Spleen (tissue), 11 donors: ENCODE measurements at regions not wholly inside any gene's neighbourhood (a gene's known extent, or its start where the extent isn't known, plus 50 kb on each side); places are given as distances from the start of the nearest gene placed in this dataset.

ENCODE experiments used
- DNase-seq: peaks from one replicate; pipeline ENCODE4 v3.0.0-alpha.2; 2020
- H3K27ac ChIP-seq, 8 donors: fragments of 200-600 bp; sonication (generic) in 7 of 8; 1 replicate in 4 of 8; 2 replicates in 4 of 8; pipeline versions ENCODE4 v1.5.0 to v1.8.0; 2016 to 2021; ENCODE audit warnings: inconsistent platforms in 4 of 8, mild to moderate bottlenecking in 4 of 8, moderate library complexity in 1 of 8
- H3K27me3 ChIP-seq, 7 donors: fragments of 200-600 bp; sonication (generic) in 6 of 7; replicated peaks in 1 of 7; 1 replicate in 4 of 7; 2 replicates in 3 of 7; pipeline versions ENCODE4 v1.5.0 to v1.8.0; 2016 to 2021; ENCODE audit warnings: inconsistent platforms in 3 of 7, mild to moderate bottlenecking in 1 of 7
- H3K36me3 ChIP-seq, 6 donors: fragments of 200-600 bp; sonication (generic) in 5 of 6; 1 replicate in 4 of 6; 2 replicates in 2 of 6; pipeline versions ENCODE4 v1.5.0 to v1.8.0; 2016 to 2021; ENCODE audit warnings: inconsistent platforms in 2 of 6
- H3K4me1 ChIP-seq, 6 donors: fragments of 200-600 bp; sonication (generic) in 5 of 6; 1 replicate in 3 of 6; 2 replicates in 3 of 6; pipeline versions ENCODE4 v1.5.0 to v1.8.0; 2016 to 2021; ENCODE audit warnings: inconsistent platforms in 3 of 6
- H3K4me3 ChIP-seq, 8 donors: fragments of 200-600 bp; sonication (generic) in 7 of 8; 1 replicate in 4 of 8; 2 replicates in 4 of 8; pipeline versions ENCODE4 v1.5.0 to v1.8.0; 2016 to 2021; ENCODE audit warnings: inconsistent platforms in 4 of 8, mild to moderate bottlenecking in 4 of 8, moderate library complexity in 2 of 8
- H3K9me3 ChIP-seq, 8 donors: fragments of 200-600 bp; sonication (generic) in 7 of 8; 1 replicate in 4 of 8; 2 replicates in 4 of 8; pipeline versions ENCODE4 v1.5.0 to v1.8.0; 2016 to 2021; ENCODE audit warnings: inconsistent platforms in 4 of 8
- POLR2A ChIP-seq, 3 donors: fragments of 450-650 bp; IDR thresholded peaks; one replicate each; pipeline ENCODE4 v1.5.1; 2017; ENCODE audit warnings: antibody characterized with exemption in 3 of 3, mild to moderate bottlenecking in 1 of 3
- POLR2AphosphoS5 ChIP-seq, 3 donors: sonication (generic); formaldehyde crosslinking; IDR thresholded peaks; one replicate each; pipeline ENCODE4 v1.5.1; 2017; ENCODE audit warnings: antibody characterized with exemption in 3 of 3
- WGBS, 5 donors: extraction: QIAGEN DNeasy Blood & Tissue Kit in 3 of 5; methylation state at CpG; one replicate each; pipeline versions ENCODE4 v1.1.5 to v1.1.7; 2013 to 2018; 5-methylcytosine and 5-hydroxymethylcytosine counted together
- intact Hi-C: fragments of 100-400 bp; cut with DNase I; formaldehyde crosslinking; loops from one replicate; pipeline ENCODE4 v1.15.0; 2023; ENCODE audit warnings: low total_unique reads
- TF ChIP-seq, protein P1 (sequence below), 11 experiments: fragments of 200-600 bp in 7 of 11; fragments of 450-650 bp in 4 of 11; sonication (generic) in 4 of 11; IDR thresholded peaks in 8 of 11; conservative IDR thresholded peaks in 3 of 11; 1 replicate in 7 of 11; 2 replicates in 4 of 11; pipeline versions ENCODE4 v1.4.0 to v1.8.0; 2016 to 2021; ENCODE audit warnings: antibody characterized with exemption in 11 of 11, inconsistent platforms in 4 of 11, mild to moderate bottlenecking in 1 of 11
- donor health status: healthy with polysubstance abuse.
- donor health status: DM: no; HTN: no; CAD: no; lungs with moderate emphysema.
- donor health status: DM: no; HTN: no; CAD: no.
- donor health status: Bipolar disorder and iron deficiency.
- donor health status: healthy.
- donor health status: DM: no; HTN: no; CAD: no.
- donor health status: DM: yes; HTN: yes; CAD: no.

DNA sequence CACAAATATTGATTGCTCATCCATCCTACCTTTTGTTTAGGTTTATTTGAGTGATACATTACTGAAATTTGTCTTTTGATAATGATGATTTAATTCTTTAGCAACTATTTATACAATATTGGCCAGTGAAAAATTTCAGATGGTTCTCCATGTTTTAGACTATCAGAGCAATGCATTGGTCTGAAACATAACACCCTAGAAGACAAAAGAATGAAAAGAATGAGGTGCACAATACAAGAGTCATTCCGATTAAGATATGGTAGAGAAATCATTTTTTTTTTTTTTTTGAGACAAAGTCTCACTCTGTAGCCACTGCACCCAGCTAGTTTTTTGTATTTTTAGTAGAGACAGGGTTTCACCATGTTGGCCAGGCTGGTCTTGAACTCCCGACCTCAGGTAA is 197.4 kb upstream of the FAM98A start:
- intact Hi-C loops, result no loop called here
- H3K4me3 ChIP-seq, result no peak overlapping the region
- 83 to 94% (median 89%) methylated on average over 2 of the region's 2 CpGs for WGBS, 5 donors

GRCh38 chr2:33791625-33792024 is 192.5 kb upstream of the FAM98A start:
- Histone ChIP-seq H3K27me3 (no peaks in the 10 kb centered on the region), H3K27ac (no peak overlapping the region), H3K36me3 (no peaks in the 10 kb centered on the region), H3K9me3 (no peaks in the 10 kb centered on the region), H3K4me3 (no peak overlapping the region), H3K4me1 (no peaks in the 10 kb centered on the region)
- TF ChIP-seq POLR2AphosphoS5 (IDR thresholded peaks at IDR 0.05), result no peak
- TF ChIP-seq POLR2A (IDR thresholded peaks at IDR 0.05), result no peak
- TF ChIP-seq, protein P1, sequence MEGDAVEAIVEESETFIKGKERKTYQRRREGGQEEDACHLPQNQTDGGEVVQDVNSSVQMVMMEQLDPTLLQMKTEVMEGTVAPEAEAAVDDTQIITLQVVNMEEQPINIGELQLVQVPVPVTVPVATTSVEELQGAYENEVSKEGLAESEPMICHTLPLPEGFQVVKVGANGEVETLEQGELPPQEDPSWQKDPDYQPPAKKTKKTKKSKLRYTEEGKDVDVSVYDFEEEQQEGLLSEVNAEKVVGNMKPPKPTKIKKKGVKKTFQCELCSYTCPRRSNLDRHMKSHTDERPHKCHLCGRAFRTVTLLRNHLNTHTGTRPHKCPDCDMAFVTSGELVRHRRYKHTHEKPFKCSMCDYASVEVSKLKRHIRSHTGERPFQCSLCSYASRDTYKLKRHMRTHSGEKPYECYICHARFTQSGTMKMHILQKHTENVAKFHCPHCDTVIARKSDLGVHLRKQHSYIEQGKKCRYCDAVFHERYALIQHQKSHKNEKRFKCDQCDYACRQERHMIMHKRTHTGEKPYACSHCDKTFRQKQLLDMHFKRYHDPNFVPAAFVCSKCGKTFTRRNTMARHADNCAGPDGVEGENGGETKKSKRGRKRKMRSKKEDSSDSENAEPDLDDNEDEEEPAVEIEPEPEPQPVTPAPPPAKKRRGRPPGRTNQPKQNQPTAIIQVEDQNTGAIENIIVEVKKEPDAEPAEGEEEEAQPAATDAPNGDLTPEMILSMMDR (IDR thresholded peaks at IDR 0.05 in 8 of 11, conservative IDR thresholded peaks at IDR 0.05 in 3 of 11), result no peak
- WGBS, 5 donors, result 80 to 97% (median 88%) methylated on average over 3 of the region's 3 CpGs
- DNase-seq, result no peak
- intact Hi-C loops, result no loop called here

More for the DNA sequence above, 197.4 kb upstream of the FAM98A start:
- H3K36me3 ChIP-seq, result no peaks in the 10 kb centered on the region
- peaks cover 0 to 7% (median 0%) of the 10 kb centered on the region in 8 donors for H3K9me3 ChIP-seq
- H3K27me3 ChIP-seq, result no peaks in the 10 kb centered on the region
- H3K27ac ChIP-seq, result no peak overlapping the region
- no peak for DNase-seq
- no peaks in the 10 kb centered on the region for H3K4me1 ChIP-seq
- no peak for TF ChIP-seq POLR2AphosphoS5 (IDR thresholded peaks at IDR 0.05)
- TF ChIP-seq, protein P1 (IDR thresholded peaks at IDR 0.05 in 8 of 11, conservative IDR thresholded peaks at IDR 0.05 in 3 of 11), result no peak
- no peak for TF ChIP-seq POLR2A (IDR thresholded peaks at IDR 0.05)

- WGBS, 5 donors, result 52 to 100% (median 92%) methylated on average over 1 of the region's 1 CpG
- no peak for TF ChIP-seq POLR2AphosphoS5 (IDR thresholded peaks at IDR 0.05)
- TF ChIP-seq, protein P1 (IDR thresholded peaks at IDR 0.05 in 8 of 11, conservative IDR thresholded peaks at IDR 0.05 in 3 of 11), result no peak
- TF ChIP-seq POLR2A (IDR thresholded peaks at IDR 0.05), result no peak
- no peaks in the 10 kb centered on the region for H3K36me3 ChIP-seq
- peaks cover 0 to 6% (median 0%) of the 10 kb centered on the region in 6 donors for H3K4me1 ChIP-seq
- intact Hi-C loops, result no loop called here
- no peaks in the 10 kb centered on the region for H3K27me3 ChIP-seq
- no peak overlapping the region for H3K4me3 ChIP-seq
- H3K27ac ChIP-seq, result no peak overlapping the region
- H3K9me3 ChIP-seq, result no peaks in the 10 kb centered on the region
- DNase-seq, result no peak
These were observed 188.9 kb upstream of the FAM98A start for GRCh38 chr2:33788044-33788443.

- no peak for DNase-seq
- Histone ChIP-seq H3K4me1 (peaks cover 0 to 6% (median 0%) of the 10 kb centered on the region in 6 donors), H3K27me3 (no peaks in the 10 kb centered on the region), H3K9me3 (no peaks in the 10 kb centered on the region), H3K4me3 (no peak overlapping the region), H3K27ac (no peak overlapping the region), H3K36me3 (no peaks in the 10 kb centered on the region)
- intact Hi-C loops, result no loop called here
- TF ChIP-seq, protein P1 (IDR thresholded peaks at IDR 0.05 in 8 of 11, conservative IDR thresholded peaks at IDR 0.05 in 3 of 11), result no peak
- TF ChIP-seq POLR2A (IDR thresholded peaks at IDR 0.05), result no peak
- no peak for TF ChIP-seq POLR2AphosphoS5 (IDR thresholded peaks at IDR 0.05)
- 82 to 95% (median 89%) methylated on average over 5 of the region's 5 CpGs for WGBS, 5 donors
These were observed 187.8 kb upstream of the FAM98A start for GRCh38 chr2:33786881-33787280.
